H9 (cell line): ENCODE measurements at regions not wholly inside any gene's neighbourhood (a gene's known extent, or its start where the extent isn't known, plus 50 kb on each side); places are given as distances from the start of the nearest gene placed in this dataset.

Experiments
- DNase-seq: peaks from one replicate; pipeline ENCODE4 v3.0.0-alpha.2; 2017
- H2AFZ ChIP-seq: one replicate; pipeline ENCODE4 v1.6.1; 2013; ENCODE audit warnings: mild to moderate bottlenecking, low read length, control low read depth, moderate library complexity
- H2AK5ac ChIP-seq: 2 replicates; pipeline ENCODE4 v1.6.1; 2013; ENCODE audit warnings: low read length, control low read depth, mixed read lengths; ENCODE audit not compliant: insufficient read length
- H2BK120ac ChIP-seq: one replicate; pipeline ENCODE4 v1.6.1; 2013; ENCODE audit warnings: low read depth, mild to moderate bottlenecking, low read length, control low read depth, inconsistent platforms; ENCODE audit not compliant: poor library complexity, severe bottlenecking
- H2BK12ac ChIP-seq: 2 replicates; pipeline ENCODE4 v1.6.1; 2013; ENCODE audit warnings: low read length, control low read depth, mixed read lengths, low read depth; ENCODE audit not compliant: insufficient read length
- H2BK15ac ChIP-seq: 2 replicates; pipeline ENCODE4 v1.6.1; 2013; ENCODE audit warnings: low read depth, low read length, control low read depth
- H2BK20ac ChIP-seq: one replicate; pipeline ENCODE4 v1.6.1; 2013; ENCODE audit warnings: low read depth, mild to moderate bottlenecking, low read length, control low read depth, inconsistent platforms; ENCODE audit not compliant: poor library complexity, severe bottlenecking
- H2BK5ac ChIP-seq: 2 replicates; pipeline ENCODE4 v1.6.1; 2013; ENCODE audit warnings: low read length, control low read depth, mixed read lengths; ENCODE audit not compliant: insufficient read length
- H3K14ac ChIP-seq: 2 replicates; pipeline ENCODE4 v1.6.1; 2013; ENCODE audit warnings: low read length, control low read depth; ENCODE audit not compliant: insufficient read depth
- H3K18ac ChIP-seq: 2 replicates; pipeline ENCODE4 v1.6.1; 2013; ENCODE audit warnings: low read depth, mild to moderate bottlenecking, mixed read lengths, low read length, control low read depth; ENCODE audit not compliant: insufficient read length
- H3K23ac ChIP-seq: 2 replicates; pipeline ENCODE4 v1.6.1; 2013; ENCODE audit warnings: low read length, control low read depth, mixed read lengths, low read depth; ENCODE audit not compliant: insufficient read length
- H3K23me2 ChIP-seq: 2 replicates; pipeline ENCODE4 v1.6.1; 2013; ENCODE audit warnings: low read depth, mild to moderate bottlenecking, mixed read lengths, low read length, control low read depth; ENCODE audit not compliant: insufficient read length, poor library complexity, severe bottlenecking
- H3K27ac ChIP-seq: 2 replicates; pipeline ENCODE4 v1.5.1; 2013; ENCODE audit warnings: low read length, control low read depth, mixed read lengths, low read depth; ENCODE audit not compliant: insufficient read length
- H3K27me3 ChIP-seq: 2 replicates; pipeline ENCODE4 v1.6.1; 2013; ENCODE audit warnings: low read length, control low read depth, inconsistent platforms; ENCODE audit not compliant: insufficient read depth
- H3K4ac ChIP-seq: 2 replicates; pipeline ENCODE4 v1.6.1; 2013; ENCODE audit warnings: low read depth, mild to moderate bottlenecking, control low read depth, inconsistent platforms, low read length, moderate library complexity
- H3K4me1 ChIP-seq: 2 replicates; pipeline ENCODE4 v1.6.1; 2013; ENCODE audit warnings: low read length, control low read depth, inconsistent platforms; ENCODE audit not compliant: insufficient read depth
- H3K4me2 ChIP-seq: 2 replicates; pipeline ENCODE4 v1.6.1; 2013; ENCODE audit warnings: low read length, control low read depth, mixed read lengths; ENCODE audit not compliant: insufficient read length, insufficient read depth
- H3K56ac ChIP-seq: 2 replicates; pipeline ENCODE4 v1.6.1; 2013; ENCODE audit warnings: low read depth, mild to moderate bottlenecking, mixed read lengths, low read length, control low read depth; ENCODE audit not compliant: insufficient read length
- H3K79me1 ChIP-seq: 2 replicates; pipeline ENCODE4 v1.6.1; 2013; ENCODE audit warnings: low read depth, mild to moderate bottlenecking, moderate library complexity, low read length, control low read depth, inconsistent platforms; ENCODE audit not compliant: insufficient read depth, poor library complexity, severe bottlenecking
- H3K79me2 ChIP-seq: 2 replicates; pipeline ENCODE4 v1.6.1; 2013; ENCODE audit warnings: low read length, control low read depth, inconsistent platforms; ENCODE audit not compliant: insufficient read depth
- H3K9ac ChIP-seq: 2 replicates; pipeline ENCODE4 v1.6.1; 2013; ENCODE audit warnings: low read length, control low read depth, mixed read lengths; ENCODE audit not compliant: insufficient read length; ENCODE audit errors: extremely low read depth
- H3K9me3 ChIP-seq: one replicate; pipeline ENCODE4 v1.6.1; 2013; ENCODE audit warnings: low read depth, low read length, inconsistent platforms; ENCODE audit not compliant: control insufficient read depth
- H3T11ph ChIP-seq: one replicate; pipeline ENCODE4 v1.6.1; 2013; ENCODE audit warnings: mild to moderate bottlenecking, low read length, control low read depth, inconsistent platforms
- H4K20me1 ChIP-seq: one replicate; pipeline ENCODE4 v1.6.1; 2013; ENCODE audit not compliant: control insufficient read depth, insufficient read length, insufficient read depth
- H4K5ac ChIP-seq: 2 replicates; pipeline ENCODE4 v1.6.1; 2013; ENCODE audit warnings: low read depth, mild to moderate bottlenecking, mixed read lengths, low read length, control low read depth; ENCODE audit not compliant: insufficient read length
- H4K8ac ChIP-seq: replicated peaks from 2 replicates; pipeline ENCODE4 v1.6.1; 2013; ENCODE audit warnings: low read length, control low read depth, mixed read lengths, low read depth; ENCODE audit not compliant: insufficient read length
- H4K91ac ChIP-seq: 2 replicates; pipeline ENCODE4 v1.6.1; 2013; ENCODE audit warnings: low read depth, mild to moderate bottlenecking, moderate library complexity, mixed read lengths, low read length, control low read depth; ENCODE audit not compliant: insufficient read length
- H3K27ac Mint-ChIP-seq, 3 experiments: 2 replicates in 2 of 3; 3 replicates in 1 of 3; pipeline ENCODE4 v1.8.0; 2020 to 2021; ENCODE audit warnings: mixed read lengths in 3 of 3, mild to moderate bottlenecking in 1 of 3, moderate library complexity in 1 of 3
- H3K27me3 Mint-ChIP-seq: 2 replicates; pipeline ENCODE4 v1.8.0; 2021; ENCODE audit warnings: low read depth, mild to moderate bottlenecking, moderate library complexity, mixed read lengths
- H3K36me3 Mint-ChIP-seq, 3 experiments: 2 replicates in 2 of 3; 3 replicates in 1 of 3; pipeline ENCODE4 v1.8.0; 2020 to 2021; ENCODE audit warnings: low read depth in 3 of 3, mixed read lengths in 3 of 3; ENCODE audit not compliant: insufficient read depth in 1 of 3
- H3K4me1 Mint-ChIP-seq, 2 experiments: 2 replicates each; pipeline ENCODE4 v1.8.0; 2020; ENCODE audit warnings: mixed read lengths in 2 of 2
- H3K4me3 Mint-ChIP-seq, 2 experiments: 2 replicates in 1 of 2; 3 replicates in 1 of 2; pipeline ENCODE4 v1.8.0; 2020 to 2021; ENCODE audit warnings: mild to moderate bottlenecking in 2 of 2, mixed read lengths in 2 of 2, moderate library complexity in 1 of 2
- H3K9me3 Mint-ChIP-seq, 2 experiments: 2 replicates in 1 of 2; 3 replicates in 1 of 2; pipeline ENCODE4 v1.8.0; 2020; ENCODE audit warnings: mild to moderate bottlenecking in 2 of 2, mixed read lengths in 2 of 2, moderate library complexity in 1 of 2
- CTCF ChIP-seq: fragments of 200-600 bp; sonication (generic); conservative IDR thresholded peaks from 3 replicates; pipeline ENCODE4 v1.8.0; 2021; ENCODE audit warnings: antibody characterized with exemption, mild to moderate bottlenecking
- WGBS: extraction: QIAGEN DNeasy Blood & Tissue Kit; methylation state at CpG from one replicate; pipeline ENCODE4 v1.1.7; 2013; ENCODE audit warnings: missing lambda C conversion rate, low lambda C conversion rate, mixed read lengths; ENCODE audit not compliant: insufficient read length; ENCODE audit errors: extremely low coverage; 5-methylcytosine and 5-hydroxymethylcytosine counted together

- Histone ChIP-seq H3K9ac (no peak overlapping the region), H2AK5ac (no peak overlapping the region), H3K27ac (no peak overlapping the region), H3K56ac (no peak overlapping the region), H4K8ac (no peak overlapping the region), H3K4ac (no peak overlapping the region), H4K20me1 (no peaks in the 10 kb centered on the region), H2BK15ac (no peak overlapping the region), H3K79me1 (no peaks in the 10 kb centered on the region), H3K18ac (no peak overlapping the region), H2BK5ac (no peak overlapping the region), H3K14ac (no peak overlapping the region), H3K9me3 (no peaks in the 10 kb centered on the region), H3K23ac (no peak overlapping the region), H3K4me1 (no peaks in the 10 kb centered on the region), H3K79me2 (no peaks in the 10 kb centered on the region), H3K23me2 (no peaks in the 10 kb centered on the region), H3K27me3 (no peaks in the 10 kb centered on the region), H3T11ph (no peak overlapping the region), H2BK20ac (no peak overlapping the region), H3K4me2 (no peak overlapping the region), H2AFZ (no peak overlapping the region), H2BK120ac (no peak overlapping the region), H4K5ac (no peak overlapping the region), H4K91ac (no peak overlapping the region), H2BK12ac (no peak overlapping the region)
- H3K27ac Mint-ChIP-seq, result no peak overlapping the region
- no peaks in the 10 kb centered on the region; a peak in 2 of 5 replicates for H3K9me3 Mint-ChIP-seq
- H3K4me1 Mint-ChIP-seq, result peaks cover 0 to 6% of the 10 kb centered on the region in 2 experiments; a peak in 2 of 4 replicates
- H3K36me3 Mint-ChIP-seq, result no peaks in the 10 kb centered on the region
- H3K4me3 Mint-ChIP-seq, result no peak overlapping the region
- H3K27me3 Mint-ChIP-seq, result no peaks in the 10 kb centered on the region
- no peak for TF ChIP-seq CTCF
- WGBS, result no CpG with 5 or more reads among the region's 2 CpGs
- DNase-seq, result no peak
Measured at GRCh38 chr7:109893231-109893630, 1197.7 kb upstream of the LRRN3 start.
